HFFc6 (cell line): ENCODE measurements at regions not wholly inside any gene's neighbourhood (a gene's known extent, or its start where the extent isn't known, plus 50 kb on each side); places are given as distances from the start of the nearest gene placed in this dataset.

Source experiments
- DNase-seq: peaks from one replicate; pipeline ENCODE4 v3.0.0-alpha.2; 2018
- H3K27ac Mint-ChIP-seq: 2 replicates; pipeline ENCODE4 v1.8.0; 2020; ENCODE audit warnings: mild to moderate bottlenecking, mixed read lengths
- H3K27me3 Mint-ChIP-seq: 2 replicates; pipeline ENCODE4 v1.8.0; 2021; ENCODE audit warnings: mild to moderate bottlenecking, moderate library complexity, mixed read lengths; ENCODE audit not compliant: insufficient read depth
- H3K36me3 Mint-ChIP-seq: 2 replicates; pipeline ENCODE4 v1.8.0; 2021; ENCODE audit warnings: low read depth, mixed read lengths
- H3K4me1 Mint-ChIP-seq: 2 replicates; pipeline ENCODE4 v1.8.0; 2020; ENCODE audit warnings: low read depth, mixed read lengths
- H3K4me3 Mint-ChIP-seq: 2 replicates; pipeline ENCODE4 v1.8.0; 2020; ENCODE audit warnings: mild to moderate bottlenecking, moderate library complexity, mixed read lengths
- H3K9me3 Mint-ChIP-seq: 2 replicates; pipeline ENCODE4 v1.8.0; 2020; ENCODE audit warnings: mild to moderate bottlenecking, mixed read lengths
- TF ChIP-seq, protein P1 (sequence below): fragments of 200-600 bp; sonication (generic); IDR thresholded peaks from 2 replicates; pipeline ENCODE4 v1.5.0; 2021; ENCODE audit warnings: antibody characterized with exemption, mild to moderate bottlenecking

DNA sequence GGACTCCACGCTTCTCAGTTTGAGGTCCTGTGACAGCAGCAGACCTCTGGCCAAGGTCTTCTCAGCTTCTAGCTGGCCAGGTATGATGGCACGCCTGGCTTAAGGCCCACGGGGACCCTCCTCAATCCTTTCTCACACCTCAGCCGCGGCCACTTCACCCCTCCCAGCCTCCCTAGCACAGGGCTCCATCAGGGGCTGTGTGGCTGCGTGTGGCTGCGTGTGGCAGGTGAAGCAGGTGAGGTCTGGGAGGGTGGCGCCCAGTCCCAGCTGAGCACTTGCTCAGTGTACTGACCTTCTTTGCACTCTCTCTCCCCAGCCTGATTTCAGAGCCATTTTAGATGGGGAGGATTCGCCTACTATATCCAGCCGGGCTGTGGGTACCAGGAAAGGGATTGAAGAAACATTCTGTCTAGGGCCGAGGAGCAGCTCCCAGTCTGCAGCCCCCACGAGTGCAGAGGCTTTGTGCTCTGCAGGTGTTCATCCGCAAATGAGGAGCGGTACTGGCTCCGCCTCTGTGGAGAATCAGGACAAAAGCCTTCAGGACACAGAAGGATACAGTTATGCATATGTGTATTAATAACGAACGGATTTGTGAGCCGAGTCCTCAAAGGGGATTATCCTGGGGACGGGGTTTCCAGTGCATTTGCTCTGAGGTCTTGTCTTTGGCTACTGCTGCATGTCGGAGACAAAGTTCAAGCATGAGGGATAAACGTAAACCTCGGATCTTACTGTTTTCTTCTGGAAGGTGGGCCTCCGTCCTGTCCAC, 236.9 kb upstream of the RAB6C start:
- Mint-ChIP-seq H3K4me1 (no peaks in the 10 kb centered on the region), H3K27me3 (peaks cover 2% of the 10 kb centered on the region; the same call in 1 of the 2 replicates), H3K27ac (no peak overlapping the region), H3K9me3 (peaks cover 64% of the 10 kb centered on the region), H3K36me3 (no peaks in the 10 kb centered on the region; the same call in 1 of the 2 replicates), H3K4me3 (no peak overlapping the region)
- TF ChIP-seq, protein P1, sequence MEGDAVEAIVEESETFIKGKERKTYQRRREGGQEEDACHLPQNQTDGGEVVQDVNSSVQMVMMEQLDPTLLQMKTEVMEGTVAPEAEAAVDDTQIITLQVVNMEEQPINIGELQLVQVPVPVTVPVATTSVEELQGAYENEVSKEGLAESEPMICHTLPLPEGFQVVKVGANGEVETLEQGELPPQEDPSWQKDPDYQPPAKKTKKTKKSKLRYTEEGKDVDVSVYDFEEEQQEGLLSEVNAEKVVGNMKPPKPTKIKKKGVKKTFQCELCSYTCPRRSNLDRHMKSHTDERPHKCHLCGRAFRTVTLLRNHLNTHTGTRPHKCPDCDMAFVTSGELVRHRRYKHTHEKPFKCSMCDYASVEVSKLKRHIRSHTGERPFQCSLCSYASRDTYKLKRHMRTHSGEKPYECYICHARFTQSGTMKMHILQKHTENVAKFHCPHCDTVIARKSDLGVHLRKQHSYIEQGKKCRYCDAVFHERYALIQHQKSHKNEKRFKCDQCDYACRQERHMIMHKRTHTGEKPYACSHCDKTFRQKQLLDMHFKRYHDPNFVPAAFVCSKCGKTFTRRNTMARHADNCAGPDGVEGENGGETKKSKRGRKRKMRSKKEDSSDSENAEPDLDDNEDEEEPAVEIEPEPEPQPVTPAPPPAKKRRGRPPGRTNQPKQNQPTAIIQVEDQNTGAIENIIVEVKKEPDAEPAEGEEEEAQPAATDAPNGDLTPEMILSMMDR = no peak
- no peak for DNase-seq

DNA sequence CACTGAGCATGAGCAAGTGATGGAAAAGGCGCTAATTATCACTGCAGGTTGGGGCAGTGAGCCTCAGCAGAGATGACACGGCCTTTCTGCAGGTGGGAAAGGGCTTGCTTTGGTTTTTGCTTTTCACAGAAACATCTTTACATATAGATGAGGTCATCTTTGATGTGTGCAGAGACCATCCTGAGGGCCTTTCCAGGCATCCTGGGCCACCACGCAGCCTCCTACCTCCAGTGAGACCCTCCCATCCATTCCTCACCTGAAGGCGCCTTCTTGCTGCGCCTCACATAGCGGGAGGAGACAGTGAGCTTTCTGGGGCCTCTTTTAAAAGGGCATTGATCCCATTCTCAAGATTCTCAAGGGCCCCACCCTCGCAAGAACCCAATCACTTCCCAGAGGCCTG, 235.3 kb upstream of the RAB6C start:
- peaks cover 2% of the 10 kb centered on the region; the same call in 1 of the 2 replicates for H3K27me3 Mint-ChIP-seq
- DNase-seq = no peak
- no peaks in the 10 kb centered on the region; the same call in 1 of the 2 replicates for H3K36me3 Mint-ChIP-seq
- no peak overlapping the region for H3K4me3 Mint-ChIP-seq
- no peak overlapping the region for H3K27ac Mint-ChIP-seq
- H3K9me3 Mint-ChIP-seq = peaks cover 61% of the 10 kb centered on the region
- TF ChIP-seq, protein P1 = no peak
- H3K4me1 Mint-ChIP-seq = no peaks in the 10 kb centered on the region

DNA sequence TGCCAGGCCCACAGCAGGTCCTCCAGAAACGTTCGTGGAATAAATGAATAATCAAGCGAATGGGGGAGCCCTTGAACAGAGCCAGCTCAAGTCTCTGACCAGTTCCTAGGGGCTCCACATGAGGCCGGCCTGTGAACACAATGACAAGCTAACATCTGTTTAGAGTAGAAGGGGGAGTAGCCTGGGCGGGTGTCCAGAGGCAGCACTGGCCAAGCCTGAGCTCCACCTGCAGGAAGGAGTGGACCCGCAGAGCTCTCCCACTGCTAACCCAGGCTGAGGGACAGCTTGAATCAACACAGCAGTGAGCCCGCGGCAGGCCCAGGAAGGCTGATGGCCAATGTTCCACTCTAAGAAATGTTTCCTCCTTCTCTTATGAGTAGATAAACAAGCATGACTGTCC, 234.8 kb upstream of the RAB6C start:
- Mint-ChIP-seq H3K36me3 (no peaks in the 10 kb centered on the region; the same call in 1 of the 2 replicates), H3K9me3 (peaks cover 61% of the 10 kb centered on the region), H3K4me1 (no peaks in the 10 kb centered on the region), H3K27ac (no peak overlapping the region), H3K4me3 (no peak overlapping the region), H3K27me3 (peaks cover 2% of the 10 kb centered on the region; the same call in 1 of the 2 replicates)
- no peak for DNase-seq
- TF ChIP-seq, protein P1 = no peak

DNA sequence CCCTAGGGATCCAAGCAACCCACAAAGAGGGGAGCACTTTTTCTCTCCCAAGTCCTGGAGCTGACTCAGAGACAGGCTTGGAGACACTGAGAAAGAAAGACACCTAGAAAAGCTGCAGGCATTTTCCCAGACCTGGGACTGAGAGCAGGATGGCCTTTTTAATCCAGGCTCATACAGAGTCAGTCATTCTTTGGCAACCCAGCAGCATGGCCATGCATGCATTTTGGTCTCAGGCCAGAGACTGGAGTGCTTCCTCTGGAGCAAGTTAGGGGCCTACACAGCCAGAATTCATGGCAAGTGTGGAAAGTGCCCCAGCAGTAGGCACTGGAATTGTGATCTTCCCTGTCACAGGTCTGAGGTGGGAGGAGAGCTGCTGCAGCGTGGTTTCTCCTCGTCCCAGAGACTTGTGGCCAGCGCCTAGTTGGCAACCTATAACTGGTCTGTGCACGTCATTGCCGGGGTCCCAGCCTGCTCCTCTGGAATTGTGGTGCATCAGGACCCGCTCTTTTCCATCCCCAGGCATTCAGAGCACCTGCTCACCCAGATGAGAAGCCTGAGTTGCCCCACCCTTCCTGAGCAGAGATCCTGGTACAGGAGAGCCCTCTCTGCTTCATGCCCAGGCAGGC, 231.9 kb upstream of the RAB6C start:
- TF ChIP-seq, protein P1 = no peak
- H3K9me3 Mint-ChIP-seq = peaks cover 55% of the 10 kb centered on the region
- DNase-seq = no peak
- H3K27me3 Mint-ChIP-seq = no peaks in the 10 kb centered on the region
- no peaks in the 10 kb centered on the region for H3K36me3 Mint-ChIP-seq
- H3K4me1 Mint-ChIP-seq = no peaks in the 10 kb centered on the region
- H3K4me3 Mint-ChIP-seq = no peak overlapping the region
- no peak overlapping the region for H3K27ac Mint-ChIP-seq

DNA sequence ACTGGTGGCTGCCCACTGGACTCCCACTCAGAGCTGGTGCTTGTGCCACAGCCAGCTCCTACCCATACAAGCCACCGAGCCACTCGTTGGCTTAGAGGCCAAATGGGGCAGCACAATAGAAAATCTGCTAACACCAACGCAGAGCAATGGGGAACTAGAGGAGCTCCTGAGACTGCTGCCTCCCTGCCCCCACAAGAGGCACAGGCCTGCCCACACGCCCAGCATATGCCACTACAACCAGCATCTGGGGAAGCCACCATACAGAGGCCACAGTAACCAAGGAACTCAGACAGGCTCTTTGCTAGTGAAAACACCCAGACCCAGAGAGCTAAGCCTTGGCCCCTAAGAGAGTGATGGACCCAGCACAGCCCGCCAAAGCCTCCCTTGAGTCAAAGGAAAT, 231.2 kb upstream of the RAB6C start:
- TF ChIP-seq, protein P1 = no peak
- H3K36me3 Mint-ChIP-seq = no peaks in the 10 kb centered on the region
- peaks cover 59% of the 10 kb centered on the region for H3K9me3 Mint-ChIP-seq
- H3K27me3 Mint-ChIP-seq = no peaks in the 10 kb centered on the region; the same call in 1 of the 2 replicates
- no peaks in the 10 kb centered on the region for H3K4me1 Mint-ChIP-seq
- H3K27ac Mint-ChIP-seq = no peak overlapping the region
- DNase-seq = no peak
- H3K4me3 Mint-ChIP-seq = no peak overlapping the region
